HG03159 (cell line): ENCODE measurements at regions not wholly inside any gene's neighbourhood (a gene's known extent, or its start where the extent isn't known, plus 50 kb on each side); places are given as distances from the start of the nearest gene placed in this dataset.

Source experiments
- ATAC-seq: cut with Tn5 transposase; IDR thresholded peaks from one replicate; pipeline ENCODE4 v1.9.1; 2021; ENCODE audit warnings: mild to moderate bottlenecking, moderate library complexity; ENCODE audit not compliant: unreplicated experiment

DNA sequence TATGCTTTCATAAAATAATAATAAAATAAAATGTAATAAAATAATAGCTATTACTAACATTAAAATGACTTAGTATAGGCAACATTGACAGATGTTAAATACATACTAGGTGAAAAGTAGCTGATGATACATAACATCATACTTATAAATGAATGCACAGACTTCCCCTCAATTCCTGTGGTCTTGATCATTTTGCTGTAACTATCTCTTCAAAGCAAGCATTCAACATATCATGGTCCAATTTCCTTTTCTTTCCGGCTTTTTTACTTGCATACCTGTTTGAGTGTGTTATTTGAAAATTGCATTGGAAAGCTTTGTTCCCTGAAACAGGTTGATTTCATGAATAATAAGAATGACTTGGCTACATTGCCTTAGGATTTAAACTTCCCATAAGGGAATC is 309.3 kb downstream of the HDGFL1 start:
- no peak for ATAC-seq

DNA sequence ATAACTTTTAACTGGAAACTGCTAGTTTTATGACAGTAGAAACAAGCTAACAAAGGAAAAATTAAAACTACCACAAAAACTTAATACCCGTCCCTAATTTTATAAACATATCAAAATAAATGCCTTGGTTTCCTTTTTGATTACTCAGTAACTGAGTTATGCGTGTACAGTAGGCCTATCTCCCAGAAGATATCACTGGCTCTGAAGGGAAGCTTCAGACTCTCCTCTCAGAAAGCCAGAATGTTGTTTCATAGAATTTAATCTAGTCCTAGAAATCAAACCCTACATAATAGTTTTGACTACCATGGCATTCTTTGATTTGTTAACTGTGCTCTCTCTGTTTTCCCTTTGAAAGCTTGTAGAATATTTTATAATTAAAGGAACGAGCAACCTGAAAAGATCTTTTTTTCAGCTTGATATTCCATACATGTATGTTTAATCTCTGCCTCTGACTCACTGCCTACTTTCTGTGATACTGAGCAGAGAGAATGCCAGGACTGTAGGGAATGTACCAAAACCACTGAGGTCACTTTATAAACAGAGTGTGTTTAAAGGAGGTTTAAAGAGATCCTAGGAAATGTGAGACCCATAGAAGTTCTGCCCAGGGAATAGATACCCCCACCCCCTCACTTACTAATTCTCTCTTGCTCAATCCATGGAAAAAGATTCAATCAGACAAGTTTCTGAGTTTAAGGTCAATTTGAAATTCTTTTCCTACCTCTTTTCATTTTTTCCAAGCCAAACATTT is 311.5 kb downstream of the HDGFL1 start:
- ATAC-seq = no peak

DNA sequence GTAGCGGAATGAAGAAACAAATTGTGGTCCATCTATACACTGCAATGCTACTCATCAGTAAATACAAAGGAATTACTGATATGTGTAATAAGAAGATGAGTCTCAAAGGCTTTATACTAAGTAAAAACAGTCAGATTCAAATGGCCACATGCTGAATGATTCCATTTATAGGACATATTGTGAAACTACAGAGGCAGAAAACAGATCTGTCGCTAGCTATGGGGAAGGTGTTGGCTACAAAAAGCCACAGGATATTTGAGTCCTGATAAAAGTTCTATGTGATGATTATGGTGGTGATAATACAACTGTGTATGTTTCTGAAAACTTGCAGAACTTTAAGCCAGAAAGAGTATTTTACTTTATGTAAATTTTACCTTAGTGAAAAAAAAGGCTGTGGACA is 313.2 kb downstream of the HDGFL1 start:
- ATAC-seq = no peak

DNA sequence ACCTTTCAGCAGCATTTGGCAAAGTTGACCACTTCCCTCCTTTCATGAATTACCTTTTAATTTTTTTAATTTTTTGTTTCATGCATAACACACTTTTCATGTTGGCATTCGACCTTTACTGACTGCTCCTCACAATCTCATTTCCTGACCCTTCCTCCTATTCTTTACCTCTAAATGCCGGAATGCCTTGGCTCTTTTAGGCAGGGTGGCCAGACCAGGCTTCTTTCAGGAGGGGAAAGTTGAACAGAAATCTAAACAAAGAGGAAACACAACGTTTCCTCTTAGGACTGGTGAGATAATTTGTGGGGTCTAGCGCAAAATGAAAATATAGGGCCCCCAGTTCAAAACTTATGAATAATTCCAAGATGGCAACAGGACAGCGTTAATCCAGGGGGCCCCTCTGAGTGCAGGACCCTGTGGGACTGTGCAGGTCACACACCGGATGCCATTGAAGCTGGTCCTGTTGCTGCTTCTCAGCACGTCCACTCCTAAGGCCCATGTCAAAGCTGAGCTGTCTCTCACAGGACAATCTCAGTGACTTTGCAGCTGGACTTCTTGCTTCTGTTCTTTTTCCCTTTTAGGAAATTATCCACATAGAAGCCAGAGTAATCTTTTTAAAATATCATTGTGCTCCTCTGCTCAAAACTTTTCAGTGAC is 313.8 kb downstream of the HDGFL1 start:
- ATAC-seq = no peak

DNA sequence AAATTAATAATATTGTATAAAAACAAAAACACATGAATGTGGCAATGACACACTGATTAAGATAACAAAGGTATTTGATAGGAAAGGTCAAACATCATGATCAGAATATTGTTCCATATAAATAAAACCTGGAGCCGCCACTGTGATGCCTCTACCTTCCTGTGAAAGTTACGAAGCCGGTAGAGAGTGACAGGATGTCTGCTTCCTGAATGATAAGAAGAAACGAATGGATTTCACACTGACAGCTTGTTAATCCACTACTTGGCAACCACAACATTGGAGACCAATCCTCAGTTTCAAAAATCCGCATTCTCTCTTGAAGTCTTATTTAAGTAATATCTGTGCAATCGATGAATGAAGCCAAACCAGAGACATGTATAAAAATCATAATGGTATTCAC is 315.1 kb downstream of the HDGFL1 start:
- no peak for ATAC-seq

DNA sequence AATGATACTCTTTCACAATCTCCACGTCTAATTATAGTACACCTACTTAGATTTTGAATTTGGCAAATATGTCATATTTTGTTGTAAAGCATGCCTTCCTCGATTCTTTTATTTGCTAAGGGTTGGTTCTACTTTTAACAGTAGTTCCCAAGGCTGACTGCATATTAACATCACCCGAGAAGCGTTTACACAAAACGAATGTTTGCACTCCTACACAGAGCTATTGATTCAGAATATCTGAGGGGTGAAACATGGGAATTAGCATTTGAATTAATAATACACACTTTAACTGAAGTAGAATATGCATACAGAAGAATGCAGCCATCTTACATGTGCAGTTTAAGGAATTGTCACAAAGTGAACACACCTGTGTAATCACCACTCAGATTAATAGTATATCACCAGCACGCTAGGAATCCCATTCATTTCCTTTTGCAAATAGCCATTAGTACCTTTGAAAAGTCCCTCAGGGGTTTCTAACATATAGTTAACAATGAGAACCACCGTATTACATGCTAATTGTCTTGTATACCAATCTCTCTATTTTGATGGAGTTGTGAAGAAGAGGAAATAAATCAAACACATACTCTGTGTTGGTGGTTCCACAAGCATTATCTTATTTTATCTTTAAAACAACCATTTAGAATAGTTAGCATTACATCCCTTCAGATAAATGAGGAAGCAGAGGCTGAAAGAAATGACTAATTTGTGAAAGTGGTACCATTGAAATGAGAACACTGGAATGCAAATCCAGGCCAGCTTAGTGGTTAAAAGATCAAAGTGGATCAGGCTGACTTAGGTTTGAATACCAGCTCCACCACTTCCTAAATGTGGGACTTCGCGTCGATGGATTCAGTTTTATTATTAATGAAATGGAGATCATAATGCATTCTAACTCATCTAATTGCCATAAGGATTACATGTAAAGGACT is 317.6 kb downstream of the HDGFL1 start:
- ATAC-seq = no peak

DNA sequence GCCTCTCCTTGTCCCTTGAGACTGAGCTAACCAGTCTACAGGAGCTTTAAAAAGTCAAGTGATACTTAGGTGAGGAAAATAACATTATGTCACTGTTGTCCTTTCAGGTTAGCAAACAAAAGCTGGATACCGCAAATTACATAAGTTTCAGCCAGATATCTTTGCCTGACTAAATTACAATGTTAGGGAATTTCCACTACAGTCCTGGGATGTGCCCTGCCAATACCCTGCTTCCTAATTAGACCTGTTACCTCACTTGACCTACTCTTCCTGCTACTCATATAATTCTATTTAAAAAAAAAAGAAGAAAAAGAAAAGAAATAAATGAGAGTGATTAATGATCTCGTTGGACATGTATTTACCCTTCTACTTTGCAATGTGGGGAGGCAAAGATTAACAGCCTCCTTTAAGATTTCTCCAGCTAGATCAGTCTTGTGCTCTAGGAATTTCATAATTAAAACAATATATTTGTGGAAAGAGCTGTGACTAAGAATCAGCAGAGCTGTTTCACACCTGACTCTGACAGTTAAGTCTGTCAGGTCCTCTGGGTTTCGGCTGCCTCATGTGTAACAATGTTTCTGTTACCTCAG is 318.9 kb downstream of the HDGFL1 start:
- no peak for ATAC-seq

DNA sequence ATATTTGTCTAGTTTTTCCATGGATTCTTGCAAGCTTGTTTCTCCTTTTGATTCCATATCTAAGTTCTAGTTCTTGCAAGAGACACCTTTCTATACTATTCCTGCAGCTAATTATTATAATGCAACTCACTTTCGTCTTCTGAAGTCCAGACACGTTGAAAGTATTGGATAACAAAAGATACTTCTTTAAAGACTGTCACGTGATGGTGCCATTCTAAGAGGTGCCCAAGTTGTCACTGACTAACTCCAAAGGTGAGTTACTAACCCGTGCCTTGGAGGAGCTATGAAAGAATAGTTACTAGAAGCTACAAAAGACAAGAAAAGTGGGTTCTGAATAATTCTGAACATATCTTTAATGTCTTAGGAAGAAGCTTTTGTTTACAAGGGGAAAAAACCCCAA is 322.6 kb downstream of the HDGFL1 start:
- no peak for ATAC-seq

DNA sequence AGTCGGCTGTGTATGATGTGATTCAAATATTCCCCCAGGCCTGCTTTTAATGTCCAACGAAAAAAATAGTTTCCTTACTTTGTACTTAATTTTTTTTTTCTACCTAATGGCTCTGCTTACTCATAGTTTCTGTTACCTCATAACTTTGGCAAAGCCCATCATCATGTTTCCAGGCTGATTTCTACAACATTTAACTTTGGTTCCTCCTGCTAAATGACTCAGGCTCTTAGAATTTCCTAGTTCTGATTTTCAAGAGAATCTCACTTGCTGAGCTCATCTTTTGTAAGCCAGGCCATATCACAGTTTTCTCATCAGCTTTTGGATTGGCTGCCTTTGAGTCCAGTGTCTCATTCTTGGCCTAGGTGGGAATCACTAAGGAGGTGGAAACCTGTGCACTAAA is 323.1 kb downstream of the HDGFL1 start:
- no peak for ATAC-seq

DNA sequence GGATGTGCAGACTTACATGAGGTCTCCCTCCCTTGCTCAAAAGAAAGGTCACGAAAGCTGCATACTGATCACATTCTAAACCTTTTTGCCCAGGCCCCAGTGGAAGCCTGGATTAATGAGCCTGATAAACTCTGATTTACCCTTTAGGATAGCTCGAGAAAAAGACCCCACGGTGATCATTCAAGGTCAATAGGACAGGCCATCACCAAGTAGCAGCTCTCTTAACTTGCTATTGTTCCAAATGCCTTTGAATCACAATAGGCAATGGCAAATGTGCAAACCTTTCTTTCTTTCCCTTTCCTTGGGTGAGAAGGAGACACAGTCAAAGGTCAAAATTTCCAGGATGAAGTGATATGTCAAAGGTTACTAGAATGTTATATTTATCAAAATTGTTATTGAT is 327.3 kb downstream of the HDGFL1 start:
- no peak for ATAC-seq

DNA sequence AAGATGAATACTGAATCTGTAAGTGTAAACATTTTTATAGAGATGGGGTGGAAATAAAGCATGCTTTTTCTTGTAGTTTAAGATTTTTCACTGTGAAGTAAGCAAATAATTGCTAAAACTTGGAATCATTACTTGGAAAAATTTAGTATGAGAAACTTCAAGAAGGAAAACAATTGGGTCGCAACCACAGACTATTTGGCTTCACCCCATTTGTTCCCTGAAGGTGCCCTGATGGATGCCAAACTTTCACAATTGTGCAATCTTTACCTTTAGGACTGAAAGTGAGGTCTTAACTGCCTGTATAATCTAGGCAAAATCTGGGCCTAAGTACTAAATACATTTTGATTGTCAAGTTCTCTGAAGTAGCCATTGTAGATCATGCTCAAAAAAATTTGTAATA is 330.1 kb downstream of the HDGFL1 start:
- no peak for ATAC-seq

DNA sequence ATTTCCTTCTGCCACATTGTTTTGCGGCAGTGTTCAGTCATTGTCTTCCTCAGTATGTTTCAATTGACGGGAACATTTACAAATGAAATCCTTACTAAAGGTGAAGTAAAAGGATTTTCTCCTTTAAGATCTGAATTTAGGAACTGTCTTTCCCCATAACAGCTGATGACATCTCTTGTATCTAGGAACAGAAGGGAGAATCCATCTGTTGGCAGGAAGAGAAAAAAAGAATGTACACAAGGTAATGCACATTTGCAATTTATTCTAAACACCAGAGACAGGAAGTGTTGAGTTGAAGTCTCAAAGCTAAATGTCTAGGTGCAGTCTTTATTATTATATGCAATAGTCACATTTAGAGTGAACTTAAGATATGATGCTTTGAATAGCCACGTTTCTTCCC is 334.5 kb downstream of the HDGFL1 start:
- no peak for ATAC-seq

DNA sequence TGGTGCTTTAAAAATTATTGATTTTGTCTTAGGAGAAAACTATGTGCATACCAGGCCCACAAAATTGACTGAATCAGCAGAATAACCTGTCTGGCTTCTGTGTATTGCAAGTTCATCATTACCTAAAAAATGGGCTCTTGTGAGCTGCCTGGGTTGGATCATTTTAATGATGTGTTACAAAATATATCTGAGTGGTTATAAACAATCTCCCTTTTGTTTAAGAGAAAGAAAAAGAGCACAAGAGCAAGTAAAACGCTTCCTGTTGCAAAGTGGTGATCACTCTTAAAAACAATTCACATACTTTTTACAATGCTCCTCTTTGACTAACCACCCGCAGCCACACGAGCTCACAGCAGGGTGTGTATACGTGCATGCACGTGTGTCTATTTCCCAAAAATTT is 335.1 kb downstream of the HDGFL1 start:
- no peak for ATAC-seq

DNA sequence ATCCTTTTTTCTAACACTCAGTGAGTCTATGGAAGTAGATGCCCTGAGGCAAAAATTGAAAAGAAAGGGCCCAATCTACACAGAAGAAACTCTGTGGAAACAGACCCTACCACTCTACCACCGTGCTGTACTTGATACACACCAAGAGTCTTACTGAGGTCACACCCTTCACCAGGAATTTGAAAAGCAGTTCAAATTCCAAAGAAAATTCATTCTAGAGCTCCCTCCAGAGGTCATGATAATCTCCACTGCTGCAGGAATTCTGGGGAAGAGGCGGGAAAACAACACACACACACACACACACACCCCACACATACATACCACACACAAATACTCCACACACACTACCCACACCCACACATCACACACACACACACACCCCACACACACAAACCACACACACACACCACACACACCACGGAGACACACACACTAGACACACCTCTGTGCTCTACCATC is 336.8 kb downstream of the HDGFL1 start:
- no peak for ATAC-seq

DNA sequence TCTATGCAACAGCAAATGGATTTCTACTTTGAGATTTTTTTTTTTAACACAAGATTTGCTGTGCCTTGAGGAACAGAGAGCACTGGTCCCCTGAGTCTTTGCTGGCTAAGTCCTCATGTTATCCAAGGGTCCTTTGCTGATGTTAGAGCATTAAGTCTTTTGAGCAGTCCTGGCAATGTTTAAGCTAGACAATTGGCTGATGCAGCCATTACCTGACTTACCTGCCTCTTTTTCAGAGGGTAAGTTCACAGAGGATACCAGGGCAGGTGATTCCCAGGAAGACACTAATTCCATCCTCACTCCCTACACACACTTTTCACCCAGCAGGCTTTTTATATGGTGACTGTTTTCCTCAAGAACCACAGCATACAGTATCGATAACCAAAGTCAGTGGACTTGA is 337.7 kb downstream of the HDGFL1 start:
- no peak for ATAC-seq

DNA sequence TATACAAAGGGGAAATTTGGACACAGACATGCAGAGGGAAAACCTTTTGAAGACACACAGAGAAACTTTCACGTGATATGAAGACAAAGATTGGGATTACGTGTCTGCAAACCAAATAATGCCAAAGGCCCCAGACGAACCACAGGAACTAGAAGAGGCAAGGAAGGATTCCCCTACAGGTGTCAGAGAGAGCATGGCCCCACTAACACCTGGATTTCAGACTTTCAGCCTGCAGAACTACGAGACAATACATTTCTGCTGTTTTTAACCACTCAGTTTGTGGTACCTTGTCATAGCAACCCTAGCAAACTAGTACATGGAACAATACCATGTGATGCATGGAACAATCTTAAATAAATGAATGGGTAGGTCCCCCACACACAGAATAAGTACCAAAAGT is 341.0 kb downstream of the HDGFL1 start:
- ATAC-seq = no peak

DNA sequence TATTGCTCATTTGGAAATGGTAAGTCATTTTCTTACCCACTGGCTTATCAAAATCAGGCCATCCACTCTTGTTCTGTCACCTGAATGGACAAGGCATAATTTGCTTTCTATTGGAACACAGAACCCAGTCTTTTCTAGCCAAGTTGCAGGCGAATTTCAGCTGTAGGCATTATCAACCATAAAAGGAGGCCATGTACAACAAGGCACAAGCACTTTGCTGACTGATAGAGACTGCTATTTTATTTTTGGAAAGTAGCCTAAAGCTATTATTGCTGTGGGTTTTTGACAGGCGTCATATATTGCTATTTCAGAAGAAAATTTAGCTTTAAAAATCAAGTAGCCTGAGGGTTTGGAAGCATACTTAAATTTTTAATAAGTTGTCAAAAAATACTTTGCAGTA is 344.2 kb downstream of the HDGFL1 start:
- ATAC-seq = no peak

DNA sequence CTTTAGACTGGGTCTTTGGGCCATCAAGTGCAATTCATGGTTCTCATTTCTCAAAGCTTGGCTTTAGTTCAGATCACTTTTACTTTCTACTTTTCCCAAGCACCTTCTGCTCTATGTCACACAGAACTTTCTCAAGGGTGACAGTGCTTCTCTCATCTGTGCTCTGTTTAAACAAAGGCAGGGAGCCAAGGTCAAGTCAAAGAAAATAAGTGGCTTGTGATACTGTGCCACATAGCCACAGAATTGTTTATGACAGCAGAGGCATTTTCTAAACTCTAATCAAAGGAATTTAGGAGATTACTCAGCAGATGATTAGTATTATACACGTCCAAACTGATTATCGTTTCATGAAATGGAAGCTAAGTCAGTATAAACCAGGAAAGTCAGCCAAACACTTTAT is 348.0 kb downstream of the HDGFL1 start:
- no peak for ATAC-seq

DNA sequence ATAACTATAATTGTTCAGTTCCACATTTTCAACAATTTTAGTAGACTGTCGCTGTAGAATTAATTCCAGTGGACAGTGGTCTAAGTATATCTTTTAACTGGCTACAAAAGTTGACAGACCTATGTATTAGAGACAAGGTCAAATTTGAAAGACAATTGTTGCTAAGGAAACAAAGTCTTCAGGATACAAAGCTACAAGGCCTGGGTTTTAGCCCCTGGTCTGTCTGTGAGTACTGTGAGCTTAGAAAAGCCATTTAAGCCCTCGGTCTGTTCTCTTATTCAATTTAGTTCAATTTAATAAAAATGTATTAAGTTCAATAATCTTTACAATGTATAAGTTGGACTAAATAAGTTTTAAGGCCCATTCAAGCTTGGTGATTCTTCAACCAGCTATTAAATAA is 352.5 kb downstream of the HDGFL1 start:
- no peak for ATAC-seq

DNA sequence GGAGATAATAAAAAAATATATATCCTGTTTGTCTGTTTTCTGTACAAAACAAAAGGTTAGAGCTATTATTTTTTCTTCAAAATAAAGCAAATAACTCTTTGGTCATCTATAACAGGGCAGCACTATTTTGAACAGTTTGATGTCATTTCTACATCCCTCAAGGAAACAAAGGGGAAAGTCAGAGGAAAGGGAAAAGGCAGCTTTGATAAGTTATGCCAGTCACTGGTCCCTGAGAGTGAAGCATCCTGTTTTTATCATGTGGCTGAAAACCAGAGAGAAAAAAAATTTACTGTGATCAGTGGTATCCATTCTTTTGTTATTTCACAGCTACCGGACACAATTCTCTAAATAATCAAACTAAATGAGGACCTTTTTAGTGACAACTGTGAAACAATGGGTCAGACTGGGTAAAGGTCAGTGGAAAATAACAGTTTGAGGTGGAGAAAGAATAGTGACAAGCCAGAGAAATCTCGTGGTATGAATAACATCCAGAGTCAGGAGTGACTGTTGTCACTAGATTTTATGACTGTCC is 356.0 kb downstream of the HDGFL1 start:
- no peak for ATAC-seq
